Common myeloid progenitor, CD34-positive (primary cell): ENCODE measurements at regions not wholly inside any gene's neighbourhood (a gene's known extent, or its start where the extent isn't known, plus 50 kb on each side); places are given as distances from the start of the nearest gene placed in this dataset.

Experiments used
- CTCF ChIA-PET: fragments of 350-600 bp; sonication (Branson Sonifier 250); formaldehyde crosslinking; loops from one replicate; lab custom pipeline; 2021; ENCODE audit warnings: antibody characterized with exemption; lab: Charles Lee
- POLR2A ChIA-PET: fragments of 350-600 bp; sonication (Branson Sonifier 250); formaldehyde crosslinking; loops from one replicate; lab custom pipeline; 2021; ENCODE audit warnings: antibody characterized with exemption; lab: Charles Lee
- DNase-seq, 3 donors: peaks; one replicate each; pipeline versions ENCODE4 v3.0.0 to v3.0.0-alpha.2; 2013
- H3K27ac ChIP-seq, 2 experiments: 1 replicate in 1 of 2; 2 replicates in 1 of 2; pipeline ENCODE4 v1.7.0; 2013; ENCODE audit warnings: inconsistent platforms in 2 of 2, low read length in 2 of 2, mild to moderate bottlenecking in 2 of 2, low read depth in 1 of 2, moderate library complexity in 1 of 2; ENCODE audit not compliant: severe bottlenecking in 2 of 2, insufficient read depth in 1 of 2, poor library complexity in 1 of 2
- H3K27me3 ChIP-seq, 5 experiments: replicated peaks in 2 of 5; 1 replicate in 3 of 5; 2 replicates in 2 of 5; pipeline versions ENCODE4 v1.6.1 to v1.7.0; 2013; ENCODE audit warnings: low read length in 4 of 5, mild to moderate bottlenecking in 2 of 5, moderate library complexity in 2 of 5, inconsistent platforms in 1 of 5; ENCODE audit not compliant: insufficient read depth in 5 of 5, control insufficient read depth in 4 of 5
- H3K36me3 ChIP-seq, 4 experiments: 1 replicate in 2 of 4; 2 replicates in 2 of 4; pipeline versions ENCODE4 v1.6.1 to v1.7.0; 2013; ENCODE audit warnings: low read length in 3 of 4, control low read depth in 1 of 4, mild to moderate bottlenecking in 1 of 4; ENCODE audit not compliant: control insufficient read depth in 4 of 4, insufficient read depth in 4 of 4
- H3K4me1 ChIP-seq, 4 experiments: 1 replicate in 3 of 4; 2 replicates in 1 of 4; pipeline versions ENCODE4 v1.6.1 to v1.7.1; 2013; ENCODE audit warnings: low read length in 3 of 4, mild to moderate bottlenecking in 3 of 4, control low read depth in 1 of 4, inconsistent platforms in 1 of 4, moderate library complexity in 1 of 4; ENCODE audit not compliant: control insufficient read depth in 4 of 4, insufficient read depth in 4 of 4; ENCODE audit errors: control extremely low read depth in 1 of 4
- H3K4me3 ChIP-seq, 7 experiments: 1 replicate in 4 of 7; 2 replicates in 3 of 7; pipeline versions ENCODE4 v1.5.1 to v1.7.0; 2013; ENCODE audit warnings: mild to moderate bottlenecking in 7 of 7, low read length in 6 of 7, moderate library complexity in 6 of 7, inconsistent platforms in 2 of 7, low read depth in 2 of 7, control low read depth in 1 of 7; ENCODE audit not compliant: insufficient read depth in 4 of 7, control insufficient read depth in 1 of 7; ENCODE audit errors: extremely low read depth in 1 of 7
- H3K9me3 ChIP-seq, 5 experiments: 1 replicate in 4 of 5; 2 replicates in 1 of 5; pipeline versions ENCODE4 v1.6.1 to v1.7.1; 2013; ENCODE audit warnings: low read length in 4 of 5, mild to moderate bottlenecking in 2 of 5, inconsistent platforms in 1 of 5, low read depth in 1 of 5, moderate library complexity in 1 of 5; ENCODE audit not compliant: control insufficient read depth in 4 of 5, insufficient read depth in 2 of 5; ENCODE audit errors: control extremely low read depth in 1 of 5
- WGBS: methylation state at CpG from one replicate; pipeline ENCODE4 v1.1.5; 2013; ENCODE audit not compliant: insufficient coverage; 5-methylcytosine and 5-hydroxymethylcytosine counted together

DNA sequence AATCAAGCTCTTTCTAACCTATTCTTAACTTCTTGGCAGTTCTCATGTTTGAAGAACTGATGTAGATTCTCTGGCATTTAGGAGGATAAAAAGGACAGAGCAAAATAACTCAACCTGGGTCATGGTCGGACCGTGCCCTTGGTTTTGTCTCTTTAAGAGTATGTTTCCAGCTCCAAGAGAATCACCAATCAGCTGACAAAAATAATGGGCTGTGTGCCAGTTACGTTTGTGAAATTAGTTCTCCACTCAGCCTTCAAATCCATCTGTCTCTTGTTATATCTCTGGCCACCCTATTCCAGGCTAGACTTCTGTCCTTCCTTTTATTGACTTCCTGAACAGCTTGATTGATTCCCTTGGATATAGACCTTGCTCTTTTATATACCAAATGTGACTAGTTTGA is 225.7 kb downstream of the EPHA4 start:
- DNase-seq = no peak
- H3K27me3 ChIP-seq = no peaks in the 10 kb centered on the region
- H3K9me3 ChIP-seq = no peaks in the 10 kb centered on the region
- CTCF ChIA-PET = no interaction called here
- no peak overlapping the region for H3K4me3 ChIP-seq
- WGBS = 82% methylated on average over 3 of the region's 3 CpGs
- H3K27ac ChIP-seq = no peak overlapping the region
- POLR2A ChIA-PET = interaction anchor here (0.6 kb wide), 1 partner anchor 1413 kb away, joined by 4 read pairs; no protein-coding TSS in a partner anchor
- no peaks in the 10 kb centered on the region for H3K4me1 ChIP-seq
- no peaks in the 10 kb centered on the region for H3K36me3 ChIP-seq

GRCh38 chr2:221347471-221347870 is 224.6 kb downstream of the EPHA4 start:
- WGBS = 100% methylated on average over 1 of the region's 2 CpGs
- ChIA-PET POLR2A (no interaction called here), CTCF (interaction anchor here (0.5 kb wide), 1 partner anchor 59 kb away, joined by 4 read pairs; no protein-coding TSS in a partner anchor)
- H3K9me3 ChIP-seq = no peaks in the 10 kb centered on the region
- no peak overlapping the region for H3K4me3 ChIP-seq
- no peaks in the 10 kb centered on the region for H3K27me3 ChIP-seq
- no peaks in the 10 kb centered on the region for H3K4me1 ChIP-seq
- no peak for DNase-seq
- H3K27ac ChIP-seq = no peak overlapping the region
- H3K36me3 ChIP-seq = no peaks in the 10 kb centered on the region

DNA sequence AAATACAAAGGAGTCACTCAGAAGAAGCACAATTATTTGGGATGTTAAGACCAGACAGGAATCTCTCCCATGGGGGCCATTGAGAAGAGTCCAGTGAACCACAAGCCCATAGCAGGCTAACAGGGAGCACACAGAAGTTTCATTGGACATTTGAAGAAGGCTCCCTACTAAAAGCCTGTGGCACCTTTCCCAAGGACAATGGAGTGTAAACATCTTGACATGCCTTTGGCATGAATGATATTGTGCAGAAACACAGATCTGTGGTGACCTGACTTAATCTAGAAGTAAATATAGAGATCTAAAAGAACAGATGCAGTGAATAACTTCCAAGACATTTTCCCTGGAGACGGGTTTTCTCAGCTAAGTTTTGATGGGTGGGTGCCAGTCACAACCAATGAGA is 221.5 kb downstream of the EPHA4 start:
- H3K9me3 ChIP-seq = no peaks in the 10 kb centered on the region
- ChIA-PET CTCF (no interaction called here), POLR2A (no interaction called here)
- no peaks in the 10 kb centered on the region for H3K27me3 ChIP-seq
- no peaks in the 10 kb centered on the region for H3K36me3 ChIP-seq
- H3K4me3 ChIP-seq = no peak overlapping the region
- no peak overlapping the region for H3K27ac ChIP-seq
- H3K4me1 ChIP-seq = no peaks in the 10 kb centered on the region
- WGBS = no CpG with 5 or more reads among the region's 1 CpG
- DNase-seq = no peak

DNA sequence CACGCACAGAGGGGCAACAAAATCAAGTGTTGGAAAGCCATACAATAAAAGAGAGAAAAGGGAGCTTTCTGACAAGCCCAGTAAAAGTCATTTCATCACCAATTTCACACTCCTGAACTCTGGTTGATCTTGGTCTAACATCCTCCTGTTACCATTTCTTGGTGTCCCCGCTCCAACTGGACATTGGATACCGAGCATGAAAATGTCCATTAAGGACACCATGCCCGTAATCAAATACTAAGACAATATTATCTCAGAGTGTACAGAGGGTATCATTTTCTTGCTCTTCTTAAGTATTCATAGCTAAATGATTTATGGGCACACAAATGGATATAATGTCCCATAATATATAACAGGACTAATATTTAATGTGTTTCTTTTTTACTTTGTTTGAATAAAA is 218.9 kb downstream of the EPHA4 start:
- no peaks in the 10 kb centered on the region for H3K27me3 ChIP-seq
- ChIA-PET CTCF (no interaction called here), POLR2A (no interaction called here)
- no peaks in the 10 kb centered on the region for H3K9me3 ChIP-seq
- no peak overlapping the region for H3K4me3 ChIP-seq
- WGBS = 100% methylated on average over 1 of the region's 4 CpGs
- H3K27ac ChIP-seq = no peak overlapping the region
- no peak for DNase-seq
- H3K36me3 ChIP-seq = no peaks in the 10 kb centered on the region
- no peaks in the 10 kb centered on the region for H3K4me1 ChIP-seq

GRCh38 chr2:221360312-221360711 is 211.8 kb downstream of the EPHA4 start:
- ChIA-PET POLR2A (no interaction called here), CTCF (interaction anchor here (0.8 kb wide), 1 partner anchor 9 kb away, joined by 3 read pairs; no protein-coding TSS in a partner anchor)
- Histone ChIP-seq H3K9me3 (no peaks in the 10 kb centered on the region), H3K4me1 (no peaks in the 10 kb centered on the region), H3K4me3 (no peak overlapping the region), H3K27ac (no peak overlapping the region), H3K36me3 (no peaks in the 10 kb centered on the region), H3K27me3 (no peaks in the 10 kb centered on the region)
- WGBS = 100% methylated on average over 3 of the region's 3 CpGs
- DNase-seq = no peak

- ChIA-PET CTCF (interaction anchor here (0.6 to 0.8 kb wide), 2 partner anchors 9 to 12 kb away, joined by 3 read pairs; no protein-coding TSS in a partner anchor), POLR2A (no interaction called here)
- no peak overlapping the region for H3K27ac ChIP-seq
- no peaks in the 10 kb centered on the region for H3K9me3 ChIP-seq
- H3K27me3 ChIP-seq = no peaks in the 10 kb centered on the region
- no peaks in the 10 kb centered on the region for H3K36me3 ChIP-seq
- DNase-seq = no peak
- 100% methylated on average over 3 of the region's 6 CpGs for WGBS
- no peak overlapping the region for H3K4me3 ChIP-seq
- no peaks in the 10 kb centered on the region for H3K4me1 ChIP-seq
Measured at GRCh38 chr2:221360742-221361141, 211.4 kb downstream of the EPHA4 start.

- Histone ChIP-seq H3K36me3 (no peaks in the 10 kb centered on the region), H3K4me3 (no peak overlapping the region), H3K27ac (no peak overlapping the region), H3K9me3 (no peaks in the 10 kb centered on the region), H3K27me3 (no peaks in the 10 kb centered on the region), H3K4me1 (no peaks in the 10 kb centered on the region)
- WGBS = 95% methylated on average over 2 of the region's 4 CpGs
- POLR2A ChIA-PET = no interaction called here
- CTCF ChIA-PET = no interaction called here
- no peak for DNase-seq
Measured at GRCh38 chr2:221361633-221362032, 210.5 kb downstream of the EPHA4 start.
